GM18861 (cell line): ENCODE measurements at regions not wholly inside any gene's neighbourhood (a gene's known extent, or its start where the extent isn't known, plus 50 kb on each side); places are given as distances from the start of the nearest gene placed in this dataset.

Experiments used
- ATAC-seq: cut with Tn5 transposase; IDR thresholded peaks from one replicate; pipeline ENCODE4 v1.9.1; 2021; ENCODE audit not compliant: unreplicated experiment

DNA sequence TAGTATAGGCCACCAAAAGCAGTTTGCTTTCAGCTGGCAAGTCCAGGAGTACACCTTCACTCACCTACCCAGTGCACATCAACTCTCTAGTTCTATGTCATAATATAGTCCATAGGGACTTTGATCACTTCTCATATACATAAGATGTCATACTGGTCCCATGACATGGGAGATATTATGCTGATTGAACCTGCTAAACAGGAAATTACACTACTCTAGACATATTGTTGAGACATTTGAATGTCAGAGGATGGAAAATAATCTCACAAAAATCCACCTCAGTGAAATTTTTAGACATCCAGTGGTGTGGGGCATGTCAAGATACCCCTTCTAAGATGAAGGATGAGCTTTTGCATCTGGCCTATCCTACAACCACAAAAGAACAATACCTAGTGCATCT lies 322.5 kb downstream of the EN1 start:
- ATAC-seq = no peak

DNA sequence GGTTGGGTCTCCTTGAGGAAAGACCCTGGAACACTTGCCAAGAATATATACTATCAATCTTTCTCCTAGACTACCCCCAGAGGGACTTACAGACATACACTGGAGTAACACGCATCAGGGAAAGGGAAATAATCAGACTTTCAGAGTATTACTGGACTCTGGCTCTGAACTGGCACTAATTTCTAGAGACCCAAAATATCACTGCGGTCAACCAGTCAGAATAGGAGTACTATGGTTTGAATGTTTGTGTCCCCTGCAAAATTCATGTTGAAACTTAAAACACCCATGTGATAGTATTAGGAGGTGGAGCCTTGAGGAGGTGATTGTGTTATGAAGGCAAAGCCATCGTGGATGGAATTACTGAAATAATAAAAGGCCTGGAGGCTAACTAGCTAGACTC lies 323.7 kb downstream of the EN1 start:
- no peak for ATAC-seq

DNA sequence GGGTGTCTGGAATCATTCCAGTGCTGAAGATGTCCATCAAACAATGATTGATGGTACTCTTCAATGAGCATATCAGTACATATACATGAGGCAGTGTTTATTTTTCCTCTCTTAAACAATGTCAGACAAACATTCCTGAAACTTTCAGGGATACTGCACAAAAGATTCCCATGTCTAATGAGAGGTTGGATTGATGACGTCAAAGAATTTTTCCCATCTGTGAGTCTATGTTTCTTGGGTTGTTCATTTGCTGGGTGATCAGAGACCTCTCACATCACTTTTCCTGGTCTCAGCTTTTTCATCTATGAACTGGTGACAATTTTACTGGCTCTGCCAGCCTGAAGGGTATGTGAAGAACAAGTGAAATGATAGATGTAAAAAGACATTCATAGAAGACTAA lies 325.5 kb downstream of the EN1 start:
- ATAC-seq = no peak

DNA sequence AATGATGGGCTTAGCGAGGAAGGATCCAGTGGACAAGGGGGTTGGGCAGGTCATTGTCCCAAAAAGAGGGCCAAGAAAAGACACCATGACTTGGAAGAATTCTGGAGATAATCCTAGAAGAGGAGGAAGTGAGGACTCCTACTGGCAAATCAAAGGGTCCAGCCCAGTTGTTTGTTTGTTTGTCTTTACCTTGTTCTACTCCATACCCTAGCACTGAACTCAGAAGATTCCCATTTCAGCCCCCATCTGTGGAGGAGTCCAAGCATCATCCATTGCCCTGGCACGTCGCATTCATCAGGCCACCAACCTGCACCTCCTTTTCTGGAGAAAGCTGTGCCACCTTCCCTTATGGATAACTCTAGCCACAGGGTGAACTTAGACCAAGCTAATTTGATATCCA lies 326.2 kb downstream of the EN1 start:
- no peak for ATAC-seq

DNA sequence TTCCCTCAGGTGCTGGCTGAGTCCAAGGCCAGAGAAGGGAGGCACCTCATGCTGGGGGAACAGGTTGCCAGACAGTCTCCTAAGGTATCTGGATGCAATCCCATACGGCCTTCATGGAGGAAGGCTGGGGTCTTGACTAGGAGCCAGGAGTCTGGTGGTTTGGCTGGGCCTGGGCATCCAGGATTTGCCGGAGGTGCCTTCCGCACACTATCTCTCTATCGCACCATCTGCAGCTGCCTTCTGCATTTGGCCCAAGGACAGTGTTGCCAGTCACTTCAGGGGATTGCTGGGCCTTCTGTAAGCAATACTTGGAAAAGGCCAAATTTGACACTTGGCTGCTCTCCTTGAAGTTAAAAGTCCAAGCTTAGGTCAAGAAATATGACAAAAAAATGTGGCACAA lies 327.2 kb downstream of the EN1 start:
- ATAC-seq = no peak

DNA sequence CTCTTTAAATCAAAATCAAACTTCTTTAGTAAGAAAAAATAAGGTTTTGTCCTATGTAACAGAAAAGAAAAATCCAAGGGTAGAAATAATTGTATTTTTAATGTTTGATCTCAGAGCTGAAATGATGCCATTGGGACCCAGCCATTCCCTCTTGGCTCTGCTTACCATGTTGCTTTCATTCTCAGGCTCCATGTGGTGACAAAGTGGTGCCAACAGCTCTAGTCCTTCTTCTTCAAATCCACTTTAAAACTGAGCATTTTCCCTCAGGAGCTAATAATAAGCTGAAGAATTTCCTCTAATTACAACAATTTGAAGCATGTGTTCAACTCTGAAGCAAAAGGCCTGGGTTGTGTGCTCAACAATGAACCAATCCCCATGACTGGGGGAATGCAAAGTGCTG lies 327.9 kb downstream of the EN1 start:
- no peak for ATAC-seq

DNA sequence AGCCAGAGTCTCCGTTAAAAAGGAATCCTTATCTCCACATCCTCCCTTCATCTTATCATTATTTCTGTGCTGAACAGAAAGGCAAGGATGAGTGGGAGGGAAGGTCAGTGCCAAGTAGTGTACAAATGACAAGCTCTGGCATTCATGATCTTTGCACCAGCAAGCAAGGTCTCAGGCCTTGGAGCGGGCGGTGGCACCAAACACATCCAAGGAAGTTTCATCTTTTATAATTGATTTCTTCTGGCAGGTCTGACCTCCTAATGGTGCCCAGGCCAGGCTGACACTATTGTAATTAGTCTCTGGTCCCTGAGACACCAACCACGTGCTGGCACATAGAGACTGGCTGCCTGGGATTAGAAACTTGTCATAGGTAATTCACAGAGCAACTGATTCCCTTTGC lies 336.6 kb downstream of the EN1 start:
- no peak for ATAC-seq

DNA sequence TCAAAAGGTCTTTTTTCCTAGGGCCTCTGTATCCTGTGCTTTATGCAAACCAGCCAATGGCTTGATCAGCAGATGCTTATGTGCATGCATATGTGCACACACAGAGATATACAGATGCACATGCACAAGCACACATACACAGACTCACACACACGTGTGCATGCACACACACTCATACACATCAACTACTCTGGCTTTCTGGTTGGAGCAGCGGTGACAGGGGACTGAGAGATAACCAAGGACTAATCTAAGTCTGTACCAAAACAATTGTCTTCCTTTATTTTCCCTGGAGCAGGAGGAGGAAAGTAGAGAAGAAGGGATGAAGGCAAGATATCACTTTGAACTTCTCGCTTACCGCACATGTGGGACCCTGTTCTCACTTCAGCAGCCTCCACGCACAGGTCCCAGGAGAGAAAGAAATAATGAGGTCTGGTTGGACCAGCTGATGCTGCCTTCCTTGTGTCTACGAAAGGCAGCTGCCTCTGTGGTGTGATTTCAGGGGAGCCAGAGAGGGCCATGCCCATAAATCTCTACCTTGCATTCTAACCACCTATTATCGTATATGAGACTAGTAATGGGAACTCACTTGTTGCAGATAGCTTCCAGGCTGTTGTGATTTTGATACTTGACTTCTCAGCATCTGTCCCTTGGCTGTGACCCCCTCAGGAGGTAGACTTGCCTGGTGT lies 338.0 kb downstream of the EN1 start:
- ATAC-seq = no peak

DNA sequence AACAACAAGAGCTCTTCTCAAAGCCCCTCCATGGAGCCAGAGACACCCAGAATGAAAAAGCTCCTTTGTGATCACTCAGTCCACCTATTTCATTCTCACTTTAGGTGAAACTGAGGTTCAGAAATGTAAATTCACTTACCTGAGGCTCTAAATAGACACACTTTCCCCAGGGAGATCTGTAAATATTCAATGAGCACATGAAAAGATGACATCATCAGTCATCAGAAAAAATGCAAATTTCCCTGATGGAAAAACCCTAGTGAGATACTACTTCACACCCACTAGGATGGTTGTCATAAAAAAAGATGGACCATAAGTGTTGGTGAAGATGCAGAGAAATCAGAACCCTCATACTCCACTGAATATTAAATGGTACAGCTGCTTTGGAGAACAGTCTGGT lies 339.2 kb downstream of the EN1 start:
- no peak for ATAC-seq

DNA sequence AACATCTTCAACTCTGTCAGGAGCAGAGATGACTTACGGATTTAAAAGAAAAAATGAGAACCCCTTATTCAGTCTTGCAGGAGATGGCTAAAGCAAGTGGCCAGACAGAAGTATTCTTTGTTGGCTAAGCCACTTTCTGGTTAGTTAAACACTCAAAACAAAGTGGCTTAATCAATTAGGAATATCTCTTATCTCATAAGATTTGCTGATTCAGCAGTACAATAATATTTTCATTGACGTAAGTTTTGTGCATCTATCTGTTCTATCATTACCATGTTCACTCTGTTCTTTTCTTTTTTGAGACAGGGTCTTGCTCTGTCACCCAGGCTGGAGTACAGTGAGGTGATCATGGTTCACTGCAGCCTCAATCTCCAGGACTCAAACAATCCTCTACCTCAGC lies 342.0 kb downstream of the EN1 start:
- no peak for ATAC-seq

DNA sequence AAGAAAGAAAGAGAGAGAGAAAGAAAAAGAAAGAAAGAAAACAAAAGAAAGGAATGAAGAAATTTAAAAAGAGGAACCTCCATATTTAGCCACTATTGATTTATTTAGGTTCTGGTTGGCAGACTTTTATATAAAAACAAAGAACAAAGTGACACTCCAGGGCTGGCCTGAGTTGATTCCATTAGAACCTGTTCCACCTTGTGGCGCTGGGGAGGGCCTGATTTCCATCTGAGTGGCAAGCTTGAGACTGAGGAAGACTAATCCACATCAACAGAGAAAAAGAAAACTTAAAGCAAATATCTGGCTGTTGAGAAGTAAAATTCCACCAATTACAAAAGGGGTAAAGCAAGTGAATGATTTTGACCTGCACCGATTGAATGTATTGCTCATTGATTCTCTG lies 345.3 kb downstream of the EN1 start:
- ATAC-seq = no peak

DNA sequence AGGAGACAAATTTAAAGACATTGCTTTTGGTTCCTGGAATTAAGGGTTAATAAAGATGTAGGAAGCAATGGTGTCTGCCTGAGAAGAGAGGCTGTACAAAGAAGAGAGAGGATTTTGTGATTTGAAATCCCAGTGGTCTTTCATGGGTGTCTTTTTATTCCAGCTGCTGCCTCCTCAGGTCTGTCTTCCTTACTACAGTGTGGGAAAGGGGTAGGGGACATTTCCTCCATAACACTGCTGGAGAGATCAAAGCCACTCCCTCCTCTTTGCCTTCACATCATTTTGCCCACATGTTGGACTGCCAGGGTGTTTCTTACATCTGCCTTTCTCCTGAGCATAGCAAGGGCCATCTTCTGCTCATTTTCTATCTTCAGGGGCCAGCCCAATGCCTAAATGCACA lies 348.5 kb downstream of the EN1 start:
- no peak for ATAC-seq

DNA sequence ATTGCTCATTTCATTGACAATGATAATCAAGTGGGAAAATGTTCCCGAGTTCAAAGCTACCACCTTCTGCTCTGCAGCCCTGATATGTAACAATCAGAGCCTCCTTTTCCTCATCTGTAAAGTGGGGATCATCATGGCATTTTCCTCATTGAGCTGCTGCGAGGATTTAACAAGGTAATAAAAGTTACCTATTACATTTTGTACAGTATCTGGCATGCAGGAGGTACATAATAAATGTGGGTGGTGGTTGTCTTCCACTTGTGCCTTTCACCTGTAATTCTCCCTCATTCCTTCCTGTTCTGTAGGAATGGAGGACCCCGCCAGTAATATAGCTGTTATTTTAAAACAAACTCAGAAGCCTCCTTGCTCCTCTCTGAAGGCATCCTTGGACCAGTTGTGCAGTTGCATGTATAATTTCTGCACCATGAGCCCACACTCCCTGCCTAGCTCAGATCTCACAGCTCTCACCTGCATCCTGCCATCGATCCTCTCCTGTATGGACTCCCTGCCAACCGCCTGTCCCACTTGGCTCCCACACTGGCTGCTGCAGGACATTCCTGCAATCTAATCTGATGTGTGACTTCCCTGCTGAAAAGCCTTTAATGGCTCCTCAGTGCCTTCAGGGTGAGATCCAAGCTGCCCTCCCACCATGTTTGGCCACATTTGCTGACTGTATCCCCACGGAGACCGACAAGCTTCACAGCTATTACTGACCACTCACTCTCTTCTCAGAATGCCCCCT lies 350.4 kb downstream of the EN1 start:
- ATAC-seq = no peak

DNA sequence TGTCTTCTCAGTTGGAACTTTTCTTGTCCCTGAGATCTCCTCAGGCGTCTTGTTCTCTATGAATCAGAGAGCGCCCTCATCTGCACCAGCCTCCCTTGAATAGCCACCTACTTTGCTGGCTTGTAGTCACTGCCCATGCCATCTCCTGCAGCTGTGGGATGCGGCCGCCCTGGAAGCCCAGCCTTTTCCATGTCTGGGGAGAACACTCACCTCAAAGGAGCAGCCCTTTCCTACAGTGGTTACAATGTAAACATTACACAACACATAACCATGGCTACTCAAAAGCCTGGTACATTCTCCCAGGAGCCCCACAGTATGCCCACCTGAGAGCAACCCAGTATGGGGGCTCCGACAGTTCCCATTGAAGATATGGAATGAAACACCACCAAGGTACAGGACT lies 351.0 kb downstream of the EN1 start:
- ATAC-seq = no peak

DNA sequence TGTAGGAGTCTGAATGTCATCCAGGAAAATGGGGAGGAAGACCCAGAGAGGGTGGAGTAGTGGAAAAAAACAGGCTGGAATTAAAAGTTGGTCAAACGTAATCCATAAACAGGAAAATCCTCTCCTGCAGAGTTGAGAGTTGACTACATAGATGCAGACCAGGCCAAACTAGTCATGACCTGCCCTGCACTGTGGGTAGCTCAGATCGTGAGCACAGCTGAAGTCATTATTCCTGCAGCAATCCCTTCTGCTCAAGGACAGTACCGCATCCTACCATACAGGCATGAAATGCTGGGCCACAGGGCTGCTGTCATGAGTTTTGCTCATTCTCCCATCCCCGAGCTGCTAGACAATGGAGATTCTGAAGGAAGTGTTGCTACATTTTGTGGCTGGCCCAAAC lies 352.2 kb downstream of the EN1 start:
- no peak for ATAC-seq

DNA sequence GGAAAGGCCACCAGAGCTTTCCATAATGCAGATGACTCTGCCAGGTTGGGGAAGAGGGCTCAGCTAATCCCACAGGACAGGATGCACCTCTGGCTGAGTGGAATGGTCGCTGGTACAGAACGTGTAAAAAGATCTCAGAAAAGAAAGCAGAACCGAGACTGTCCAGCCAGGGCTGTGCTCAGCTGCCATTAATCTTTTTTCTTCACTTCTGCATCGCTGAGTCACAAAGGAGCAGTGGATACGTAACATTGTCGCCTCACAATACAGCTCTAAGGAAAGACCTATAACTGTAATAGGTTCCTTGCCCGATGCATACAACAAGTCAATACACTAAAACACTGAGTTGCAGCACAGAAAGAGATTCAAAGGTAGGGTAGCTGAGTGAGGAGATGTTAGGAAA lies 354.2 kb downstream of the EN1 start:
- no peak for ATAC-seq

DNA sequence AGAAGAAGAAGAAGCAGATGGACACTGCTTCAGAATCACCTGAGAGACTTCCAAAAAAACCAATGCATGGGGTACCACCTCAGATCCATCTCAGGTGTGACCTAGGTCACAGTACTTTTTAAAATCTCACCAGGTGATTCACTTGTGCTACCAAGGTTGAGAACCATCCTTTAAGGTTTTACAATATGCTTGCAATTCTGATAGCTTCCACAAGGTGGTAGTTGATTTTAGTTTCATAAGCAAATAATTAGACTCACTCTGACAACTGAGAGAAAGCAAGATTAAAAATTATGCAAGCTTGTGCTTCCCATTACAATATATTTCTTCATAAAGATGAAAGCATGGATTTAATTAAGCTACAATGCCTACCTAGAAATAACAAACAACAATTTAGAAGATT lies 355.1 kb downstream of the EN1 start:
- no peak for ATAC-seq

DNA sequence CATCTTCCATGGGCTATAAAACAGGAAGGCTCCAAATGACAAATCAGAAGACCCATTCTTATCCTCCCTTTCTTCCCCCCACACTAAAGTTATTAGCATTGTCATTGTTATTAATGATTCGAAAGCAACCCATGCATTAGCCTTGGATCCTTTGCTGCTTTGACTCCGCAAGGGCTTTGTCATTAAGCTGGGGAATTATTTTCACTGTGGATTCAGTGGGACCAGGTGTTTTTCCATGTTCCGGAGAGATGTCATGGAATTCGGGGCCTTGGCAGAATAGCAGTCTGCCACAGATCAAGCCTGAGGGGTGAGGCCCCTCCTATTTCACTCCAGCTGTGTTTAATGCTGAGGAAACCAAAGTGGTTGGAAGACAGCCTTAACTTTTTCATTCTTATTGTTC lies 357.1 kb downstream of the EN1 start:
- no peak for ATAC-seq

DNA sequence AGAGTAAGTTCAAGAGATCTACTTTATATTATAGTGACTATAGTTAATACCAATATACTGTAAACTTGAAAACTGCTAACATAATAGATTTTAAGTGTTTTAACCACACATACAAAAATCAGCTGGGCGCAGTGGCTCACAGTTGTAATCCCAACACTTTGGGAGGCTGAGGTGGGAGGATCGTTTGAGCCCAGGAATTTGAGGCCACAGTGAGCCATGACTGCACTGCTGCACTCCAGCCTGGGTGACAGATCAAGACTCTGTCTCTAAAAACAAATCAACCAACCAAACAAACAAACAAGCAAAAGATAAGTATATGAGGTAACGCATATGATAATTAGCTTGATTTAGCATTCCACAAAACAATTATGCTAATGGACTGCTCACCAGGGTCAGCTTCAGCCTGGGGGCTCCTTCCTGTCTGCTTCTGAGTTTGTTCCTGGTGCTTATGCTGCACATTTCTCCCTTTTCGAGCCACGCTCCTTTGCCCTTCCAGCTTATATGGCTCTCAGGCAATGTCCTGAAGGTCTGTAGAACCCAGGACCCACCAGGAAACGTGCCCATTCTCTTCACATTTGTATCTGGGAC lies 357.6 kb downstream of the EN1 start:
- ATAC-seq = no peak

DNA sequence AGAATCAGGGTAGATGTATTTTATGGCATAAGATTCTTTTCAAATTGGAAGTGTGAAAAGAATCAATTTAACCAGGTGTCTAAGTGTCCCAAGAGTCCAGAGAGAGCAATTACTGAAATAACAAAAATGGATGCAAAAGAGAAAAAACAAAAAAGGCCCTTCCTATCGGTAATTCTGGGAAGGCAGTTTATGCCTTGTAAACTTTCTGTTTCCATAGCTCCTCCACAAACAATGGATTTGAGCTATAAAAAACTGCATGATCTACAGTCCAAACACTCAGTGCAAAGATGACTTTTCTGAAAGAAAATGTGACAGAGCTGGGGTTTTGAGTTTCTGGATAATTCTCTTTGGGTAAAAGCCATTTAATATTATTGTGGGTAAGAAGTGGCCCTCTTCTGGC lies 366.1 kb downstream of the EN1 start:
- ATAC-seq = no peak

DNA sequence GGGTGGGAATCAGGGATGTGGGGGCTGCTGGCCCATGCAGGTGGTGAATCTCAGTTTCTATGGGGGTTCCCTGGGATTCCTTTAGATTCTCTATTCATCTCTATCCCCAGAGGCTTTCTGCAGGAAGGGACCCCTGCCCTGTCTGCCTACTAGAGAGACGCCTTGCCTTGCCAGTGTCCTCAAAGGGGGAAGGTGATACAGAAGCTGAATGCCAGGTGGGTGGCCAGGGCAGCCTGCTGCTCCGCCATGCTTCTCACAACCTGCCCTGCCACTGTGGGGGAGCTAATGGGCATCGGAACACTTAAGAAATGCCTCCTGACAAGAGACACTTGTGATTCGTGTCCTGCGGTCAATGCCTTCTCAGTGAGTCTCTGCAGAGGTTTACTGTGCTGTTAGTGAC lies 368.4 kb downstream of the EN1 start:
- ATAC-seq = no peak

DNA sequence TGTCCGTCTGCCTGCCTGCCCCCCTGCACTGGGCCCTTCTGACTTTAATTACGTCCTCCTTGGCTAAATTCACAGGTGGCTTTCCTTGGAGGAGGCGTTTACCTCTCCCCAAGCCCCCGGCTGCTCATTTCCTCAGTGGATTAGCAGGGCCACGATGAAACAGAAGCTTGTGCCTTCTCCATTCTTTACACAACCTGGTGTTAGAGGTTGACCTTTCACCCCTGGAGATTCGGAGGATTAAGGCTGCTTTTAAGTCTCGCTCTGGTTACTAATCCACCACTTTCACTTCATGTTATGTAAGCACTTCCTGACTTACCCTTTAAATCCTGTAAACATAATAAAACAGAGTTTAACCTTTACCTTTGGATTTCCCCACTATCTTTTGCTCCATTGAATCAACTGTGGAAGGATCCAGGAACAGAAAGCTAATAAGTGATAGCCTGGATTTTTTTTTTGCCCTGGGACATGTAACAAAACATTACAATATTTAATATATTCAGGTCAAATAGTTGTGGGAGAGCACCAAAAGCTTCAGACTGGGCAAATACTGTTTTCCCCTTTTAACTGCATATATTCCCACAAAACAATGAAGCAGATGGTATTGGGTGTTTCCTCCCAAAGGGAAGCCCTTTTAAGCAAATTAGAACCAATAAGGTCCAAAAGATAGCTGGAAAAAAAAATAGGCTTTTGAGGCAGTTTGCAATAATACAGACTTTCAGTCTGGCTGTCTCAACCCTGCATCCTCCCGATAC lies 370.2 kb downstream of the EN1 start:
- no peak for ATAC-seq
